ENCODE measurements at regions not wholly inside any gene's neighbourhood (a gene's known extent, or its start where the extent isn't known, plus 50 kb on each side); places are given as distances from the start of the nearest gene placed in this dataset.
"Not testable (repeated sequence)": the region's sequence is repeated elsewhere in the genome, so short reads cannot be mapped to it uniquely, and the experiment has no call there.

DNA sequence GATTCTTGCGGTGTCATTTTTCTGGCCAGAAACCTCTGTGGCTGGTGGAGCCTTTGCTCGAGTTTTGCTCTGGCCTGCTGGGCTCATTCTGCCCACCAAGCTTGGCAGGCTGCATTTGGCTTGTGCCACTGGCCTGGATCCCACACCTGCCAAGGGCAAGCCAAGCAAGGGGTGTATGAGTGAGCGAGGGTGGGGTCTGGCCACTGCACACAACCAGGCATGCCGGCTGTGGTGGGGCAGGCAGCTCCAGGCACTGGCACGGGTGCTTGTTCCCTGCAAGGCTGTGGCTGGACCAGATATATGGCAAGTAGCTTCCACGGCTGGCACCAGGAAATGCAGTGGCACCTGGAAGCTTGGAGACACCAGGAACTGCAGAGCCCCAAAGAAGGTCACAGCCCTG is 68.6 kb upstream of the PPP3CA start:
- no peak for DNase-seq

DNA sequence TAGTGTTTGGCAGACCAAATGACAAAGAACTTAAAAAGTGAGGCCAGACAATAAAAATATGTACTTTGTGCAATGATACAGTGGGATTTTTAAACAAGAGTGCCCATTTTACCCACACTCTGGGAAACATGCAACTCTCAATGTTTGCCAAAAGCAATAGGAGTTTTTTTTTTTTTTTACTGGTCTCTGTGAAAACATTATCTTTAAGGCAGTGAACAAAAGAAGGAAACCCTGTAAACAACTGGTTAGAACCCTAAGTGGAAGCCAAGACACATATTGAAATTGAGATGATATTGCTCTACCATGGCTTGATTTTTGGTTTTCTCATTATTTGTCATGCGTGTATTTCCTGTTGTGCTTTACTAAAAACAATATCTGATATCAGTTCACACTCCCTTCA is 67.2 kb upstream of the PPP3CA start:
- no peak for DNase-seq

DNA sequence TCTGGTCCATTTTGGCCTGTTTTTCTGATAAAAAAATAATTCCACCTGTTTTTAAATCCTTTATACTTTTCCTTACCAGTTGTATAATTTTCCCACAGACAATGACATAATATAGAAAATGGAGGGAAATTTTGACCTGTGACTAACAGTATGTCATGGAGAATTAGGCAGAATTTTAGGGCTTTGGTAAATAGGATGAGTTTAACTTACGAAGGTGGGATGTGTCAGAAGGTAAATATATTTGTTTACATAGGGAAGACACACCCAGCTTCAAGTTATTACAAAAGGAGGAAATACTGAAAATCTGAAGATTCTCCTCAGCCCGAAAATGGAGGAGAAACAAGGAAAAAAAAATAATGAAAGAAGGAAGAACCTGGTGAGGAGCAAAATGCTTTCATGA is 64.6 kb upstream of the PPP3CA start:
- DNase-seq, result no peak

DNA sequence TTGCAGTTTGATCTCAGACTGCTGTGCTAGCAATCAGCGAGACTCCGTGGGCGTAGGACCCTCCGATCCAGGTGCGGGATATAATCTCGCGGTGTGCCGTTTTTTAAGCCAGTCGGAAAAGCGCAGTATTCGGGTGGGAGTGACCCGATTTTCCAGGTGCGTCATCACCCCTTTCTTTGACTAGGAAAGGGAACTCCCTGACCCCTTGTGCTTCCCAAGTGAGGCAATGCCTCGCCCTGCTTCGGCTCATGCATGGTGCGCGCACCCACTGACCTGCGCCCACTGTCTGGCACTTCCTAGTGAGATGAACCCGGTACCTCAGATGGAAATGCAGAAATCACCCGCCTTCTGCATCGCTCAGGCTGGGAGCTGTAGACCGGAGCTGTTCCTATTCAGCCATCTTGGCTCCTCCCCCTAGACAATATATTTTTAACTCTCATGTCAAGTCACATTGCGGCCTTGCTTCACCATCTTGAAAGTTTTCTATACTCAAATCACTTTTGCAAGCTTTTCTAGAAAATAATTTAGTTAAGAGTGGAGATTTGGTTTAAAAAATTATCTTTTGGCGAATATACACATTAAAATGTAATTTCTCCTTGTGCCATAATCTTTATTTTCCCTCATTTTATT is 64.1 kb upstream of the PPP3CA start:
- DNase-seq, result not testable (repeated sequence)

DNA sequence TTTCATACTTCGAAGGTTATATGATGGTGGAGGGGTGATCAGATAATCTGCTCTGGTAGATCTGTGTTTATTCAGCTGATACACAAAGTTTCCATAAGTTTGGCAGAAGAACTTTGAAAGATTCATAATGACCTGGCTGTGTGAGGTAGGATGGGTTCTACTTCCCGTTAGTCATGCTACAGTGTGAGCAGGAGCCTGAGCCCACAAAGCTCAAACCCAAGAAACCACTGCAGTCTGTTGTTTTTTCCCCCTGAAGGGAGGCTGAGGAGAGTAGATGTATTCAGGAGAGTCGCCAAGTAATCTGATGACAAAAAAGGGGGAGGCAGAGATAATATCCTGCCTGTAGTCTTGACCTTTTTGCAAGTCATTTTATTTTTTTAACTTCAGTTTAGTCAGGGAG is 52.8 kb upstream of the PPP3CA start:
- DNase-seq, result no peak

DNA sequence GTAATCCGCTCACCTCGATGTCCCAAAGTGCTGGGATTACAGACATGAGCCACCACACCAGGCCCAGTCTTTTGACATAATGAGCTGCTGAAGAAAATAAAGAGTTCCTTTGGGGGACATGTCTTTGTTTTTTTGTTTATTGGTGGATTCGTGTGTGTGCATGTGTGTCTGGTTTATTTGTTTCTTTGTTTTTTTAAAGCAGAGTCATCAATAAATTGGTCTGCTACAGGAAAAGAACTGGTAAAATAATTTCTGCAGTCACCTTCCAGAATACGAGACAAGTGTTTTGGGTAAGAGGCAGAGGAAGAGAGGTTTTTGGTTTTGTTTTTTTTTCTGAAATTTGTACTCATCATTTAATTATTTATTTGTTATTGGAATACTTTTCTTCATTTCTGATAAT is 51.5 kb upstream of the PPP3CA start:
- DNase-seq, result no peak

Measured in CD4-positive, alpha-beta T cell treated with Interferon alpha-2 for 1 hour (primary cell).